Activated naive CD8-positive, alpha-beta T cell treated with anti-CD3 and anti-CD28 coated beads for 36 hours (primary cell): ENCODE measurements at regions not wholly inside any gene's neighbourhood (a gene's known extent, or its start where the extent isn't known, plus 50 kb on each side); places are given as distances from the start of the nearest gene placed in this dataset.
"Not testable (repeated sequence)": the region's sequence is repeated elsewhere in the genome, so short reads cannot be mapped to it uniquely, and the experiment has no call there.

Source experiments
- DNase-seq: peaks from one replicate; pipeline ENCODE4 v3.0.0; 2021
- H3K27ac Mint-ChIP-seq: one replicate; pipeline ENCODE4 v1.8.0; 2022; ENCODE audit warnings: mild to moderate bottlenecking, moderate library complexity, mixed read lengths
- H3K27me3 Mint-ChIP-seq: one replicate; pipeline ENCODE4 v1.8.0; 2022; ENCODE audit warnings: mild to moderate bottlenecking, mixed read lengths
- H3K36me3 Mint-ChIP-seq: one replicate; pipeline ENCODE4 v1.8.0; 2021; ENCODE audit warnings: mild to moderate bottlenecking, mixed read lengths
- H3K4me1 Mint-ChIP-seq: one replicate; pipeline ENCODE4 v1.8.0; 2021; ENCODE audit warnings: mixed read lengths
- H3K4me3 Mint-ChIP-seq: one replicate; pipeline ENCODE4 v1.8.0; 2022; ENCODE audit warnings: mild to moderate bottlenecking, moderate library complexity, mixed read lengths
- H3K9me3 Mint-ChIP-seq: one replicate; pipeline ENCODE4 v1.8.0; 2022; ENCODE audit warnings: mixed read lengths

GRCh38 chr7:57198801-57199200 is 66.6 kb upstream of the ZNF479 start:
- Mint-ChIP-seq H3K4me1 (no peaks in the 10 kb centered on the region), H3K9me3 (peaks cover 2% of the 10 kb centered on the region), H3K36me3 (no peaks in the 10 kb centered on the region), H3K27me3 (no peaks in the 10 kb centered on the region), H3K27ac (no peak overlapping the region), H3K4me3 (no peak overlapping the region)
- no peak for DNase-seq

- no peak for DNase-seq
- H3K27ac Mint-ChIP-seq, result no peak overlapping the region
- peaks cover 4% of the 10 kb centered on the region for H3K9me3 Mint-ChIP-seq
- no peaks in the 10 kb centered on the region for H3K4me1 Mint-ChIP-seq
- no peaks in the 10 kb centered on the region for H3K36me3 Mint-ChIP-seq
- H3K27me3 Mint-ChIP-seq, result no peaks in the 10 kb centered on the region
- H3K4me3 Mint-ChIP-seq, result no peak overlapping the region
Measured at GRCh38 chr7:57199252-57199651, 67.0 kb upstream of the ZNF479 start.

- no peak for DNase-seq
- Mint-ChIP-seq H3K4me1 (no peaks in the 10 kb centered on the region), H3K27me3 (no peaks in the 10 kb centered on the region), H3K9me3 (peaks cover 7% of the 10 kb centered on the region), H3K27ac (no peak overlapping the region), H3K4me3 (no peak overlapping the region), H3K36me3 (no peaks in the 10 kb centered on the region)
Measured at GRCh38 chr7:57201021-57201894, 69.0 kb upstream of the ZNF479 start.

GRCh38 chr7:57201895-57202210 is 69.6 kb upstream of the ZNF479 start:
- Mint-ChIP-seq H3K36me3 (no peaks in the 10 kb centered on the region), H3K4me3 (no peak overlapping the region), H3K27me3 (no peaks in the 10 kb centered on the region), H3K9me3 (peaks cover 8% of the 10 kb centered on the region), H3K27ac (no peak overlapping the region), H3K4me1 (no peaks in the 10 kb centered on the region)
- DNase-seq, result no peak

GRCh38 chr7:57202274-57202673 is 70.0 kb upstream of the ZNF479 start:
- H3K9me3 Mint-ChIP-seq, result peaks cover 8% of the 10 kb centered on the region
- no peaks in the 10 kb centered on the region for H3K27me3 Mint-ChIP-seq
- no peak overlapping the region for H3K27ac Mint-ChIP-seq
- no peak for DNase-seq
- H3K4me1 Mint-ChIP-seq, result no peaks in the 10 kb centered on the region
- no peak overlapping the region for H3K4me3 Mint-ChIP-seq
- no peaks in the 10 kb centered on the region for H3K36me3 Mint-ChIP-seq

- no peaks in the 10 kb centered on the region for H3K27me3 Mint-ChIP-seq
- H3K36me3 Mint-ChIP-seq, result peaks cover 2% of the 10 kb centered on the region
- no peak overlapping the region for H3K27ac Mint-ChIP-seq
- H3K4me1 Mint-ChIP-seq, result no peaks in the 10 kb centered on the region
- DNase-seq, result no peak
- H3K4me3 Mint-ChIP-seq, result no peak overlapping the region
- H3K9me3 Mint-ChIP-seq, result peaks cover 13% of the 10 kb centered on the region
Measured at GRCh38 chr7:57203161-57203791, 71.0 kb upstream of the ZNF479 start.

GRCh38 chr7:57203858-57204257 is 71.6 kb upstream of the ZNF479 start:
- H3K27me3 Mint-ChIP-seq, H3K27ac Mint-ChIP-seq, H3K4me1 Mint-ChIP-seq, H3K36me3 Mint-ChIP-seq, DNase-seq, H3K4me3 Mint-ChIP-seq: not testable (repeated sequence)
- H3K9me3 Mint-ChIP-seq, result peaks cover 15% of the 10 kb centered on the region

- H3K9me3 Mint-ChIP-seq, result peaks cover 18% of the 10 kb centered on the region
Measured at GRCh38 chr7:57204411-57204811, 72.2 kb upstream of the ZNF479 start.

GRCh38 chr7:57205000-57205399 is 72.8 kb upstream of the ZNF479 start:
- no peak for DNase-seq
- Mint-ChIP-seq H3K4me3 (no peak overlapping the region), H3K27me3 (no peaks in the 10 kb centered on the region), H3K4me1 (no peaks in the 10 kb centered on the region), H3K36me3 (peaks cover 2% of the 10 kb centered on the region), H3K27ac (no peak overlapping the region), H3K9me3 (peaks cover 20% of the 10 kb centered on the region)

More at GRCh38 chr7:57204411-57204811, 72.2 kb upstream of the ZNF479 start:
- Mint-ChIP-seq H3K36me3 (peaks cover 2% of the 10 kb centered on the region), H3K4me3 (no peak overlapping the region), H3K4me1 (no peaks in the 10 kb centered on the region), H3K27ac (no peak overlapping the region), H3K27me3 (no peaks in the 10 kb centered on the region)
- DNase-seq, result no peak

- Mint-ChIP-seq H3K27ac (no peak overlapping the region), H3K27me3 (no peaks in the 10 kb centered on the region), H3K4me3 (no peak overlapping the region), H3K4me1 (no peaks in the 10 kb centered on the region), H3K9me3 (peaks cover 22% of the 10 kb centered on the region), H3K36me3 (peaks cover 2% of the 10 kb centered on the region)
- DNase-seq, result no peak
Measured at GRCh38 chr7:57207836-57208235, 75.6 kb upstream of the ZNF479 start.

GRCh38 chr7:57210212-57210611 is 78.0 kb upstream of the ZNF479 start:
- Mint-ChIP-seq H3K36me3 (peaks cover 2% of the 10 kb centered on the region), H3K4me1 (no peaks in the 10 kb centered on the region), H3K27ac (no peak overlapping the region), H3K9me3 (peaks cover 30% of the 10 kb centered on the region), H3K4me3 (no peak overlapping the region), H3K27me3 (no peaks in the 10 kb centered on the region)
- DNase-seq, result no peak

GRCh38 chr7:57210871-57211270 is 78.6 kb upstream of the ZNF479 start:
- no peak for DNase-seq
- no peaks in the 10 kb centered on the region for H3K27me3 Mint-ChIP-seq
- no peak overlapping the region for H3K27ac Mint-ChIP-seq
- H3K4me1 Mint-ChIP-seq, result no peaks in the 10 kb centered on the region
- H3K9me3 Mint-ChIP-seq, result peaks cover 34% of the 10 kb centered on the region
- H3K36me3 Mint-ChIP-seq, result peaks cover 2% of the 10 kb centered on the region
- no peak overlapping the region for H3K4me3 Mint-ChIP-seq

- Mint-ChIP-seq H3K4me1 (no peaks in the 10 kb centered on the region), H3K27me3 (no peaks in the 10 kb centered on the region), H3K9me3 (peaks cover 40% of the 10 kb centered on the region), H3K36me3 (peaks cover 2% of the 10 kb centered on the region), H3K4me3 (no peak overlapping the region), H3K27ac (no peak overlapping the region)
- no peak for DNase-seq
Measured at GRCh38 chr7:57211428-57212100, 79.3 kb upstream of the ZNF479 start.

- Mint-ChIP-seq H3K36me3 (peaks cover 3% of the 10 kb centered on the region), H3K27me3 (no peaks in the 10 kb centered on the region), H3K4me1 (no peaks in the 10 kb centered on the region), H3K4me3 (no peak overlapping the region), H3K27ac (no peak overlapping the region), H3K9me3 (peaks cover 56% of the 10 kb centered on the region)
- DNase-seq, result no peak
Measured at GRCh38 chr7:57215423-57215822, 83.2 kb upstream of the ZNF479 start.

GRCh38 chr7:57216340-57216739 is 84.1 kb upstream of the ZNF479 start:
- H3K9me3 Mint-ChIP-seq, result peaks cover 65% of the 10 kb centered on the region
- H3K4me3 Mint-ChIP-seq, result no peak overlapping the region
- no peak for DNase-seq
- H3K36me3 Mint-ChIP-seq, result peaks cover 4% of the 10 kb centered on the region
- H3K4me1 Mint-ChIP-seq, result no peaks in the 10 kb centered on the region
- H3K27ac Mint-ChIP-seq, result no peak overlapping the region
- H3K27me3 Mint-ChIP-seq, result no peaks in the 10 kb centered on the region
